Adrenal gland (tissue), 9 donors: ENCODE measurements at regions not wholly inside any gene's neighbourhood (a gene's known extent, or its start where the extent isn't known, plus 50 kb on each side); places are given as distances from the start of the nearest gene placed in this dataset.

Experiments used
- DNase-seq, 7 donors: peaks; one replicate each; pipeline ENCODE4 v3.0.0-alpha.2; 2019 to 2020
- H3K27ac ChIP-seq, 5 donors: fragments of 200-600 bp; sonication (generic) in 4 of 5; 1 replicate in 3 of 5; 2 replicates in 2 of 5; pipeline versions ENCODE4 v1.5.1 to v1.8.0; 2016 to 2020; ENCODE audit warnings: mild to moderate bottlenecking in 1 of 5
- H3K27me3 ChIP-seq: fragments of 200-600 bp; 2 replicates; pipeline ENCODE4 v1.8.0; 2021
- H3K36me3 ChIP-seq, 2 donors: fragments of 200-600 bp; replicated peaks in 1 of 2; 1 replicate in 1 of 2; 2 replicates in 1 of 2; pipeline versions ENCODE4 v1.5.1 to v1.8.0; 2018 to 2022
- H3K4me1 ChIP-seq, 2 donors: fragments of 200-600 bp; replicated peaks in 1 of 2; 1 replicate in 1 of 2; 2 replicates in 1 of 2; pipeline versions ENCODE4 v1.5.1 to v1.8.0; 2018 to 2021
- H3K4me3 ChIP-seq, 4 donors: fragments of 200-600 bp; sonication (generic) in 3 of 4; one replicate each; pipeline ENCODE4 v1.5.1; 2016 to 2018
- H3K9me3 ChIP-seq, 3 donors: fragments of 200-600 bp; sonication (generic) in 1 of 3; replicated peaks in 1 of 3; 1 replicate in 2 of 3; 2 replicates in 1 of 3; pipeline versions ENCODE4 v1.5.1 to v1.8.0; 2016 to 2021
- POLR2A ChIP-seq, 2 donors: fragments of 450-650 bp; IDR thresholded peaks; one replicate each; pipeline ENCODE4 v1.6.1; 2017; ENCODE audit warnings: antibody characterized with exemption in 2 of 2, mild to moderate bottlenecking in 2 of 2, moderate library complexity in 1 of 2
- WGBS, 4 donors: extraction: QIAGEN DNeasy Blood & Tissue Kit in 2 of 4; methylation state at CpG; one replicate each; pipeline versions ENCODE4 v1.1.5 to v1.1.7; 2013 to 2017; 5-methylcytosine and 5-hydroxymethylcytosine counted together
- intact Hi-C, 2 donors: fragments of 100-400 bp; cut with DNase I; formaldehyde crosslinking; loops; one replicate each; pipeline versions ENCODE4 v1.14.1 to v1.15.0; 2022 to 2023
- TF ChIP-seq, protein P1 (sequence below), 6 experiments: fragments of 450-650 bp in 4 of 6; fragments of 200-600 bp in 2 of 6; sonication (generic) in 1 of 6; IDR thresholded peaks; 1 replicate in 5 of 6; 2 replicates in 1 of 6; pipeline versions ENCODE4 v1.5.1 to v1.8.0; 2016 to 2021; ENCODE audit warnings: antibody characterized with exemption in 6 of 6, mild to moderate bottlenecking in 2 of 6, moderate library complexity in 1 of 6
- donor health status: healthy with polysubstance abuse.
- donor health status: Bipolar disorder and iron deficiency.
- donor health status: DM: yes; HTN: yes; CAD: no.
- donor health status: DM: no; HTN: no; CAD: no.
- donor health status: DM: no; HTN: no; CAD: no.

DNA sequence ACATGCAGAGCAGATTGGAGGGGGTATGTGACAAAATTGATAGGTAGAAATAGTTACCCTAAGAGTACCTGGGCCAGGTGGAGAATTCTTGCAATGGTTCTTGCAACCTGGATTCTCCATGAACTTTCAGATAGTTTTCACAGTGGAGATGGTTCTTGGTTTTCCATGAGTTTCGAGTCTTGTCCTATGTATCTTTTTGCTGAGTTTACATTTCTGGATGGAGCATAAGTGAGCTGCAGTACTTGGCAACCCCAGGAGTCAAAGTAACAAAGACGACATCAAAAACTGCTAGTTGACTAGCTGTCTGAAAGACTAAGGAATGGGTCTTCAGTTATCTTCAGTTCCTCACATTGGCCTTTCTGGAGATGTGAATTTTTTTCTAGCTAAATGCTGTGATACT is 196.6 kb upstream of the RAD23B start:
- no peak overlapping the region for H3K4me3 ChIP-seq
- no peaks in the 10 kb centered on the region for H3K4me1 ChIP-seq
- H3K27me3 ChIP-seq: no peaks in the 10 kb centered on the region
- no peak for DNase-seq
- H3K9me3 ChIP-seq: no peaks in the 10 kb centered on the region
- no peaks in the 10 kb centered on the region for H3K36me3 ChIP-seq
- TF ChIP-seq, protein P1, sequence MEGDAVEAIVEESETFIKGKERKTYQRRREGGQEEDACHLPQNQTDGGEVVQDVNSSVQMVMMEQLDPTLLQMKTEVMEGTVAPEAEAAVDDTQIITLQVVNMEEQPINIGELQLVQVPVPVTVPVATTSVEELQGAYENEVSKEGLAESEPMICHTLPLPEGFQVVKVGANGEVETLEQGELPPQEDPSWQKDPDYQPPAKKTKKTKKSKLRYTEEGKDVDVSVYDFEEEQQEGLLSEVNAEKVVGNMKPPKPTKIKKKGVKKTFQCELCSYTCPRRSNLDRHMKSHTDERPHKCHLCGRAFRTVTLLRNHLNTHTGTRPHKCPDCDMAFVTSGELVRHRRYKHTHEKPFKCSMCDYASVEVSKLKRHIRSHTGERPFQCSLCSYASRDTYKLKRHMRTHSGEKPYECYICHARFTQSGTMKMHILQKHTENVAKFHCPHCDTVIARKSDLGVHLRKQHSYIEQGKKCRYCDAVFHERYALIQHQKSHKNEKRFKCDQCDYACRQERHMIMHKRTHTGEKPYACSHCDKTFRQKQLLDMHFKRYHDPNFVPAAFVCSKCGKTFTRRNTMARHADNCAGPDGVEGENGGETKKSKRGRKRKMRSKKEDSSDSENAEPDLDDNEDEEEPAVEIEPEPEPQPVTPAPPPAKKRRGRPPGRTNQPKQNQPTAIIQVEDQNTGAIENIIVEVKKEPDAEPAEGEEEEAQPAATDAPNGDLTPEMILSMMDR (IDR thresholded peaks at IDR 0.05): no peak
- no peak for TF ChIP-seq POLR2A (IDR thresholded peaks at IDR 0.05)
- intact Hi-C loops: no loop called here
- 39 to 81% (median 67%) methylated on average over 2 of the region's 2 CpGs for WGBS, 4 donors
- H3K27ac ChIP-seq: no peak overlapping the region

GRCh38 chr9:107087222-107087621 is 195.9 kb upstream of the RAD23B start:
- no peak for DNase-seq
- Histone ChIP-seq H3K36me3 (no peaks in the 10 kb centered on the region), H3K27ac (no peak overlapping the region), H3K27me3 (no peaks in the 10 kb centered on the region), H3K4me3 (no peak overlapping the region), H3K9me3 (no peaks in the 10 kb centered on the region), H3K4me1 (no peaks in the 10 kb centered on the region)
- TF ChIP-seq, protein P1 (IDR thresholded peaks at IDR 0.05): no peak
- TF ChIP-seq POLR2A (IDR thresholded peaks at IDR 0.05): no peak
- 85 to 92% (median 89%) methylated on average over 3 of the region's 3 CpGs for WGBS, 4 donors
- intact Hi-C loops: no loop called here

GRCh38 chr9:107090218-107090617 is 192.9 kb upstream of the RAD23B start:
- no peak overlapping the region for H3K4me3 ChIP-seq
- no peak for DNase-seq
- H3K36me3 ChIP-seq: no peaks in the 10 kb centered on the region
- no peak for TF ChIP-seq POLR2A (IDR thresholded peaks at IDR 0.05)
- TF ChIP-seq, protein P1 (IDR thresholded peaks at IDR 0.05): no peak
- WGBS, 4 donors: 83 to 97% (median 90%) methylated on average over 1 of the region's 1 CpG
- H3K27ac ChIP-seq: no peak overlapping the region
- intact Hi-C loops: no loop called here
- H3K9me3 ChIP-seq: no peaks in the 10 kb centered on the region
- H3K27me3 ChIP-seq: no peaks in the 10 kb centered on the region
- H3K4me1 ChIP-seq: no peaks in the 10 kb centered on the region

DNA sequence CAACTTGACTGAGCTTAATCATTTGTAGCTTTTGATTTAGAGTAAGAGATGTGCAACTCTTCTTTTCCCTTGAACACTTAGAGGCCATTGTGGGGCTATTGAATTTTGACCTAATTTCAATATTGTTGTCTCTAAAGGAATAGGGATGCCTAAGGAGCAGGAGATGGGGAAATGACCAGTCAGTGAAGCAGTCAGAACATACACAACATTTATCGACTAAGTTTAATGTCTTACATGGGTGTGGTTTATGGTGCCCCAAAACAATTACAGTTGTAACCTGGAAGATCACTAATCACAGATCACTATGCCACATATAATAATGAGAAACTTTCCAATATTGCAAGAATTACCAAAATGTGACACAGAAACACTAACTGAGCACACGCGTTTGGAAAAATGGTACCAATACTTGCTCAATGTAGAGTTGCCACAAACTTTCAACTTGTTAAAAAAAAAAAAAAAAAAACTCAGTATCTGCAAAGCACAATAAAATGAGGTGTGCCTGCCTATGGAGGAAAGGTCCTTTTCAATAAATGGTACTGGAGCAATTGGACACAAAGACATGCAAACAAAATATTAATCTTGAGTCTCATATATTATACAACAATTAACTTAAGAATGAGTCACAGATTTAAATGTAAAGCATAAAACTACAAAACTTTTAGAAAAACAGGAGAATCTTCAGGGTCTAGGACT is 189.6 kb upstream of the RAD23B start:
- intact Hi-C loops: no loop called here
- Histone ChIP-seq H3K27me3 (no peaks in the 10 kb centered on the region), H3K36me3 (no peaks in the 10 kb centered on the region), H3K27ac (no peak overlapping the region), H3K4me3 (no peak overlapping the region), H3K4me1 (no peaks in the 10 kb centered on the region), H3K9me3 (no peaks in the 10 kb centered on the region)
- WGBS, 4 donors: 87 to 98% (median 96%) methylated on average over 3 of the region's 3 CpGs
- no peak for DNase-seq
- TF ChIP-seq, protein P1 (IDR thresholded peaks at IDR 0.05): no peak
- no peak for TF ChIP-seq POLR2A (IDR thresholded peaks at IDR 0.05)
